GM21619 (cell line): ENCODE measurements at regions not wholly inside any gene's neighbourhood (a gene's known extent, or its start where the extent isn't known, plus 50 kb on each side); places are given as distances from the start of the nearest gene placed in this dataset.
"Not testable (repeated sequence)": the region's sequence is repeated elsewhere in the genome, so short reads cannot be mapped to it uniquely, and the experiment has no call there.

Experiments
- ATAC-seq: cut with Tn5 transposase; IDR thresholded peaks from one replicate; pipeline ENCODE4 v1.9.1; 2021; ENCODE audit not compliant: unreplicated experiment

GRCh38 chr16:18263046-18263445 is 73.5 kb downstream of the NPIPA8 start:
- ATAC-seq = not testable (repeated sequence)

GRCh38 chr16:18261848-18262247 is 74.7 kb downstream of the NPIPA8 start:
- ATAC-seq = not testable (repeated sequence)

- not testable (repeated sequence) for ATAC-seq
These were observed 76.9 kb downstream of the NPIPA8 start for GRCh38 chr16:18259496-18260176.

- not testable (repeated sequence) for ATAC-seq
These were observed 83.6 kb downstream of the NPIPA8 start for GRCh38 chr16:18252943-18253342.

- not testable (repeated sequence) for ATAC-seq
These were observed 106.0 kb downstream of the NPIPA8 start for GRCh38 chr16:18230505-18230904.

- ATAC-seq = not testable (repeated sequence)
These were observed 114.2 kb downstream of the NPIPA8 start for GRCh38 chr16:18222054-18223009.

- ATAC-seq = not testable (repeated sequence)
These were observed 118.8 kb downstream of the NPIPA8 start for GRCh38 chr16:18217741-18218140.

GRCh38 chr16:18216814-18217213 is 119.7 kb downstream of the NPIPA8 start:
- not testable (repeated sequence) for ATAC-seq

GRCh38 chr16:18213810-18214209 is 122.7 kb downstream of the NPIPA8 start:
- not testable (repeated sequence) for ATAC-seq

GRCh38 chr16:18211505-18211904 is 125.0 kb downstream of the NPIPA8 start:
- ATAC-seq = not testable (repeated sequence)

- not testable (repeated sequence) for ATAC-seq
These were observed 131.8 kb downstream of the NPIPA8 start for GRCh38 chr16:18204786-18205185.

GRCh38 chr16:18204309-18204708 is 132.2 kb downstream of the NPIPA8 start:
- not testable (repeated sequence) for ATAC-seq

GRCh38 chr16:18201511-18201910 is 135.0 kb downstream of the NPIPA8 start:
- not testable (repeated sequence) for ATAC-seq

GRCh38 chr16:18192389-18192788 is 144.1 kb downstream of the NPIPA8 start:
- not testable (repeated sequence) for ATAC-seq

- ATAC-seq = not testable (repeated sequence)
These were observed 146.4 kb downstream of the NPIPA8 start for GRCh38 chr16:18190179-18190578.

- ATAC-seq = not testable (repeated sequence)
These were observed 151.8 kb downstream of the NPIPA8 start for GRCh38 chr16:18184755-18185154.

- not testable (repeated sequence) for ATAC-seq
These were observed 155.5 kb downstream of the NPIPA8 start for GRCh38 chr16:18181028-18181427.

- ATAC-seq = not testable (repeated sequence)
These were observed 162.5 kb downstream of the NPIPA8 start for GRCh38 chr16:18173945-18174497.

- ATAC-seq = not testable (repeated sequence)
These were observed 174.2 kb downstream of the NPIPA8 start for GRCh38 chr16:18162293-18162692.

GRCh38 chr16:18161224-18161623 is 175.3 kb downstream of the NPIPA8 start:
- ATAC-seq = not testable (repeated sequence)

- not testable (repeated sequence) for ATAC-seq
These were observed 177.4 kb downstream of the NPIPA8 start for GRCh38 chr16:18159185-18159584.
